ENCODE measurements at regions not wholly inside any gene's neighbourhood (a gene's known extent, or its start where the extent isn't known, plus 50 kb on each side); places are given as distances from the start of the nearest gene placed in this dataset.

DNA sequence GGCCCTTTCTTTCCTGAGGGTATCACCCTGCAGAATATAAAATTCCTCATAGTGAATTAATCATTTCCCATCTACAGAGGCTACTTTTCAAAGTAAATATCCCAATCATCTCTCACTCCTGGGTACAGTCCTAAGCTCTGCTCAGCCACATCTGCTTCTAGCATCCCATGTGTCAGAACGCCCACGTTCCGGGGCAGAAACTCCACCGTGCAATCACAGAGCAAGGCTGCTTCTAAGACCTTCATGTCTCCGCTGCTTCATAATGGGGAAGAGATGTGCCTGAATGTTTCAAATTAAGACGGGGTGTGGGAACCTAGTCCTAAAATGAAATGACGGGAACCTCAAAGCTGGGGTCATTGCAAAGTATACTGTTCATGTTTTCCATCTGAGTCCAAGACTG lies 208.8 kb upstream of the GMDS start:
- no peaks in the 10 kb centered on the region for H3K36me3 ChIP-seq (replicated peaks in 1 of 2)
- H3K9me3 ChIP-seq (replicated peaks in 1 of 3) = no peaks in the 10 kb centered on the region
- no peak for DNase-seq
- H3K4me3 ChIP-seq = no peak overlapping the region
- no peaks in the 10 kb centered on the region for H3K4me1 ChIP-seq (replicated peaks in 1 of 2)
- H3K27ac ChIP-seq = no peak overlapping the region
- intact Hi-C loops (cut with DNase I) = loop anchor here in 1 of 2 donors (10.0 kb wide), 1 partner anchor 859 kb away; no protein-coding TSS in a partner anchor
- no peaks in the 10 kb centered on the region for H3K27me3 ChIP-seq
- TF ChIP-seq CTCF (IDR thresholded peaks at IDR 0.05) (no peak), POLR2A (IDR thresholded peaks at IDR 0.05) (no peak)
- 88 to 98% (median 91%) methylated on average over 7 of the region's 7 CpGs for WGBS, 4 donors

- no peak for TF ChIP-seq POLR2A (IDR thresholded peaks at IDR 0.05)
- TF ChIP-seq CTCF (IDR thresholded peaks at IDR 0.05) = no peak
- intact Hi-C loops (cut with DNase I) = loop anchor here in 1 of 2 donors (10.0 kb wide), 1 partner anchor 856 kb away; no protein-coding TSS in a partner anchor
- Histone ChIP-seq H3K9me3 (replicated peaks in 1 of 3) (no peaks in the 10 kb centered on the region), H3K27ac (no peak overlapping the region), H3K4me3 (no peak overlapping the region), H3K36me3 (replicated peaks in 1 of 2) (no peaks in the 10 kb centered on the region), H3K4me1 (replicated peaks in 1 of 2) (no peaks in the 10 kb centered on the region), H3K27me3 (no peaks in the 10 kb centered on the region)
- DNase-seq = peak; percentile 25 to 78 (median 54)
- 29 to 37% (median 34%) methylated on average over 12 of the region's 12 CpGs for whole genome bisulfite sequencing, 4 donors
Measured at GRCh38 chr6:2450546-2450945, 205.1 kb upstream of the GMDS start.

- no peak overlapping the region for H3K4me3 ChIP-seq
- no peak for DNase-seq
Measured at GRCh38 chr6:2449572-2449940, 204.2 kb upstream of the GMDS start.

DNA sequence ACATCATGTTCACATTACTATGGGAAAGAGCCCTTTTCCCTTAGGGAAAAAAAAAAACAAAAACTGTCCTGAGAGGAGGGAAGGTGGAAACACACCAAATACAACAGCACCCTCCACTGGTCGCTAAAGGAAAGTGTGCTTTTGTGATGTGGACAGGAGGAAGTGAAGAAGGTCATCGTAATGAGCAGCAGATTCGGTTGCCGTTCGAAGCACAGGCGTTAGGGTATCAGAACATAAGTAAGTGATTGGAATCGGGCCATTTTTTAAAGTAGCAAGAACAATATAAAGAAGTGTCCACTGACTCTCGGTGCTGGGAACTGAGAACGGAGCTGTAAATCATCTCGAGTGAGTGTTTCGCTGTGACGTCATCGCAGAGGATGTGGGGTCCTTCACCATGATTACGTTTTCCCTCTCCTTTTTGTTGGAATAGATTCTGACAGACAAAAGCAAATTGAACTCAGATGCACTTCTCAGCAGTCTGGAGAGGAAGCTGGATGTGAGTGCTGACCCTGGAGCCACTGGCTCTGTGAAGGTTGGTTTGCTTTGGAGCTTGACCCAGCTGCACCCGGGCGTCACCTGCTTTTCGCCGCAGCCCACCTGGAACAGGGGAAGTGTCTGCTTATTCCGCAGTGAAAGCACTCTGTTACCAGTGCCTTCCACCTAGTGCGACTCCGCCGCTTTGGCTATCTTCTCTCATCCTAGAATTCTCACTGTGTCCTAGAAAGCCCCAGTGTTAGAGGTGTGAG lies 203.6 kb upstream of the GMDS start:
- WGBS, 4 donors = 36 to 43% (median 40%) methylated on average over 22 of the region's 22 CpGs
- Histone ChIP-seq H3K4me3 (no peak overlapping the region), H3K27me3 (no peaks in the 10 kb centered on the region), H3K9me3 (replicated peaks in 1 of 3) (no peaks in the 10 kb centered on the region), H3K4me1 (replicated peaks in 1 of 2) (no peaks in the 10 kb centered on the region), H3K27ac (no peak overlapping the region), H3K36me3 (replicated peaks in 1 of 2) (no peaks in the 10 kb centered on the region)
- TF ChIP-seq POLR2A (IDR thresholded peaks at IDR 0.05) (no peak), CTCF (IDR thresholded peaks at IDR 0.05) (peak in 5 of 6 experiments; percentile 18 to 57 (median 56))
- intact Hi-C loops (cut with DNase I) = loop anchor here in 1 of 2 donors (5.0 kb wide), 1 partner anchor 852 kb away; no protein-coding TSS in a partner anchor
- peak in 6 of 7 donors; percentile 17 to 60 (median 26) for DNase-seq

More at GRCh38 chr6:2449572-2449940, 204.2 kb upstream of the GMDS start:
- TF ChIP-seq POLR2A (IDR thresholded peaks at IDR 0.05) (no peak), CTCF (IDR thresholded peaks at IDR 0.05) (no peak)
- 89 to 94% (median 93%) methylated on average over 2 of the region's 2 CpGs for WGBS, 4 donors
- intact Hi-C loops (cut with DNase I) = loop anchor here in 1 of 2 donors (5.0 kb wide), 1 partner anchor 852 kb away; no protein-coding TSS in a partner anchor
- no peak overlapping the region for H3K27ac ChIP-seq
- no peaks in the 10 kb centered on the region for H3K4me1 ChIP-seq (replicated peaks in 1 of 2)
- H3K27me3 ChIP-seq = no peaks in the 10 kb centered on the region
- H3K9me3 ChIP-seq (replicated peaks in 1 of 3) = no peaks in the 10 kb centered on the region
- no peaks in the 10 kb centered on the region for H3K36me3 ChIP-seq (replicated peaks in 1 of 2)

Measured in adrenal gland (tissue), 9 donors.